ENCODE measurements at regions not wholly inside any gene's neighbourhood (a gene's known extent, or its start where the extent isn't known, plus 50 kb on each side); places are given as distances from the start of the nearest gene placed in this dataset.

GRCh38 chr6:145400508-145400907, 334.8 kb downstream of the EPM2A start:
- H4K20me1 ChIP-seq (ENCODE audit: insufficient read depth, low read depth, low read length): no peaks in the 10 kb centered on the region
- H2AFZ ChIP-seq (ENCODE audit: low read length): no peak overlapping the region
- H3K4me3 ChIP-seq (ENCODE audit: low read length): no peak overlapping the region
- H3K79me2 ChIP-seq (ENCODE audit: low read length): no peaks in the 10 kb centered on the region
- H3K27me3 ChIP-seq (ENCODE audit: low read length): no peaks in the 10 kb centered on the region
- no peaks in the 10 kb centered on the region for H3K4me1 ChIP-seq (ENCODE audit: low read length)
- no peak overlapping the region for H3K27ac ChIP-seq (ENCODE audit: low read length)
- no peak overlapping the region for H3K9ac ChIP-seq (ENCODE audit: low read length)
- no peak overlapping the region for H3K4me2 ChIP-seq (ENCODE audit: low read depth, low read length, poor library complexity, severe bottlenecking)
- no peak for DNase-seq
- H3K36me3 ChIP-seq (ENCODE audit: insufficient read depth, low read length): no peaks in the 10 kb centered on the region
- H3K9me2 ChIP-seq (replicated peaks; ENCODE audit: insufficient read depth, low read length): no peaks in the 10 kb centered on the region
- no peaks in the 10 kb centered on the region for H3K9me3 ChIP-seq (ENCODE audit: low read length)

GRCh38 chr6:145405006-145405551, 330.2 kb downstream of the EPM2A start:
- Histone ChIP-seq H3K4me3 (ENCODE audit: low read length) (no peak overlapping the region), H3K27ac (ENCODE audit: low read length) (no peak overlapping the region), H3K27me3 (ENCODE audit: low read length) (no peaks in the 10 kb centered on the region), H2AFZ (ENCODE audit: low read length) (no peak overlapping the region), H3K36me3 (ENCODE audit: insufficient read depth, low read length) (no peaks in the 10 kb centered on the region), H3K4me1 (ENCODE audit: low read length) (peaks cover 4% of the 10 kb centered on the region; the same call in 1 of the 2 replicates), H3K9ac (ENCODE audit: low read length) (no peak overlapping the region), H3K9me2 (replicated peaks; ENCODE audit: insufficient read depth, low read length) (no peaks in the 10 kb centered on the region), H3K9me3 (ENCODE audit: low read length) (no peaks in the 10 kb centered on the region), H4K20me1 (ENCODE audit: insufficient read depth, low read depth, low read length) (no peaks in the 10 kb centered on the region), H3K4me2 (ENCODE audit: low read depth, low read length, poor library complexity, severe bottlenecking) (no peak overlapping the region), H3K79me2 (ENCODE audit: low read length) (no peaks in the 10 kb centered on the region)
- DNase-seq: no peak

- DNase-seq: no peak
- Histone ChIP-seq H3K9me2 (replicated peaks; ENCODE audit: insufficient read depth, low read length) (no peaks in the 10 kb centered on the region), H3K79me2 (ENCODE audit: low read length) (no peaks in the 10 kb centered on the region), H3K4me3 (ENCODE audit: low read length) (no peak overlapping the region), H3K36me3 (ENCODE audit: insufficient read depth, low read length) (no peaks in the 10 kb centered on the region), H3K9me3 (ENCODE audit: low read length) (no peaks in the 10 kb centered on the region), H3K9ac (ENCODE audit: low read length) (no peak overlapping the region), H4K20me1 (ENCODE audit: insufficient read depth, low read depth, low read length) (no peaks in the 10 kb centered on the region), H2AFZ (ENCODE audit: low read length) (no peak overlapping the region), H3K4me1 (ENCODE audit: low read length) (peaks cover 4% of the 10 kb centered on the region; the same call in 1 of the 2 replicates), H3K27ac (ENCODE audit: low read length) (no peak overlapping the region), H3K27me3 (ENCODE audit: low read length) (no peaks in the 10 kb centered on the region), H3K4me2 (ENCODE audit: low read depth, low read length, poor library complexity, severe bottlenecking) (no peak overlapping the region)
Observed at GRCh38 chr6:145406783-145407182, 328.5 kb downstream of the EPM2A start.

- H3K27me3 ChIP-seq (ENCODE audit: low read length): no peaks in the 10 kb centered on the region
- no peak overlapping the region for H2AFZ ChIP-seq (ENCODE audit: low read length)
- H3K79me2 ChIP-seq (ENCODE audit: low read length): no peaks in the 10 kb centered on the region
- no peaks in the 10 kb centered on the region for H3K9me2 ChIP-seq (replicated peaks; ENCODE audit: insufficient read depth, low read length)
- no peak overlapping the region for H3K4me3 ChIP-seq (ENCODE audit: low read length)
- no peak for DNase-seq
- no peaks in the 10 kb centered on the region for H3K36me3 ChIP-seq (ENCODE audit: insufficient read depth, low read length)
- H4K20me1 ChIP-seq (ENCODE audit: insufficient read depth, low read depth, low read length): no peaks in the 10 kb centered on the region
- H3K9me3 ChIP-seq (ENCODE audit: low read length): no peaks in the 10 kb centered on the region
- no peaks in the 10 kb centered on the region for H3K4me1 ChIP-seq (ENCODE audit: low read length)
- no peak overlapping the region for H3K27ac ChIP-seq (ENCODE audit: low read length)
- H3K4me2 ChIP-seq (ENCODE audit: low read depth, low read length, poor library complexity, severe bottlenecking): no peak overlapping the region
- no peak overlapping the region for H3K9ac ChIP-seq (ENCODE audit: low read length)
Observed at GRCh38 chr6:145415616-145416015, 319.7 kb downstream of the EPM2A start.

GRCh38 chr6:145420599-145420998, 314.7 kb downstream of the EPM2A start:
- no peaks in the 10 kb centered on the region for H4K20me1 ChIP-seq (ENCODE audit: insufficient read depth, low read depth, low read length)

GRCh38 chr6:145423936-145424335, 311.4 kb downstream of the EPM2A start:
- Histone ChIP-seq H3K4me1 (ENCODE audit: low read length) (no peaks in the 10 kb centered on the region), H3K9ac (ENCODE audit: low read length) (no peak overlapping the region), H3K27me3 (ENCODE audit: low read length) (no peaks in the 10 kb centered on the region), H4K20me1 (ENCODE audit: insufficient read depth, low read depth, low read length) (no peaks in the 10 kb centered on the region), H3K9me3 (ENCODE audit: low read length) (no peaks in the 10 kb centered on the region), H3K79me2 (ENCODE audit: low read length) (no peaks in the 10 kb centered on the region), H3K4me2 (ENCODE audit: low read depth, low read length, poor library complexity, severe bottlenecking) (no peak overlapping the region), H3K9me2 (replicated peaks; ENCODE audit: insufficient read depth, low read length) (no peaks in the 10 kb centered on the region), H2AFZ (ENCODE audit: low read length) (no peak overlapping the region), H3K36me3 (ENCODE audit: insufficient read depth, low read length) (no peaks in the 10 kb centered on the region), H3K27ac (ENCODE audit: low read length) (no peak overlapping the region), H3K4me3 (ENCODE audit: low read length) (no peak overlapping the region)
- no peak for DNase-seq

More at GRCh38 chr6:145420599-145420998, 314.7 kb downstream of the EPM2A start:
- H3K4me1 ChIP-seq (ENCODE audit: low read length): no peaks in the 10 kb centered on the region
- no peak overlapping the region for H3K4me3 ChIP-seq (ENCODE audit: low read length)
- H3K4me2 ChIP-seq (ENCODE audit: low read depth, low read length, poor library complexity, severe bottlenecking): no peak overlapping the region
- H3K9ac ChIP-seq (ENCODE audit: low read length): no peak overlapping the region
- H3K27me3 ChIP-seq (ENCODE audit: low read length): no peaks in the 10 kb centered on the region
- no peaks in the 10 kb centered on the region for H3K9me3 ChIP-seq (ENCODE audit: low read length)
- no peaks in the 10 kb centered on the region for H3K79me2 ChIP-seq (ENCODE audit: low read length)
- H3K9me2 ChIP-seq (replicated peaks; ENCODE audit: insufficient read depth, low read length): no peaks in the 10 kb centered on the region
- no peaks in the 10 kb centered on the region for H3K36me3 ChIP-seq (ENCODE audit: insufficient read depth, low read length)
- H2AFZ ChIP-seq (ENCODE audit: low read length): no peak overlapping the region
- H3K27ac ChIP-seq (ENCODE audit: low read length): no peak overlapping the region
- DNase-seq: no peak

GRCh38 chr6:145427232-145427631, 308.1 kb downstream of the EPM2A start:
- no peak for DNase-seq
- Histone ChIP-seq H4K20me1 (ENCODE audit: insufficient read depth, low read depth, low read length) (no peaks in the 10 kb centered on the region), H3K4me1 (ENCODE audit: low read length) (no peaks in the 10 kb centered on the region), H3K4me2 (ENCODE audit: low read depth, low read length, poor library complexity, severe bottlenecking) (no peak overlapping the region), H3K79me2 (ENCODE audit: low read length) (no peaks in the 10 kb centered on the region), H3K9me2 (replicated peaks; ENCODE audit: insufficient read depth, low read length) (no peaks in the 10 kb centered on the region), H3K27ac (ENCODE audit: low read length) (no peak overlapping the region), H2AFZ (ENCODE audit: low read length) (no peak overlapping the region), H3K9me3 (ENCODE audit: low read length) (no peaks in the 10 kb centered on the region), H3K4me3 (ENCODE audit: low read length) (no peak overlapping the region), H3K9ac (ENCODE audit: low read length) (no peak overlapping the region), H3K36me3 (ENCODE audit: insufficient read depth, low read length) (no peaks in the 10 kb centered on the region), H3K27me3 (ENCODE audit: low read length) (no peaks in the 10 kb centered on the region)

GRCh38 chr6:145428706-145429105, 306.6 kb downstream of the EPM2A start:
- H3K4me1 ChIP-seq (ENCODE audit: low read length): no peaks in the 10 kb centered on the region
- no peak overlapping the region for H3K9ac ChIP-seq (ENCODE audit: low read length)
- H3K36me3 ChIP-seq (ENCODE audit: insufficient read depth, low read length): no peaks in the 10 kb centered on the region
- H2AFZ ChIP-seq (ENCODE audit: low read length): no peak overlapping the region
- no peak overlapping the region for H3K27ac ChIP-seq (ENCODE audit: low read length)
- no peaks in the 10 kb centered on the region for H3K79me2 ChIP-seq (ENCODE audit: low read length)
- no peaks in the 10 kb centered on the region for H3K9me3 ChIP-seq (ENCODE audit: low read length)
- H3K4me3 ChIP-seq (ENCODE audit: low read length): no peak overlapping the region
- DNase-seq: no peak
- H3K4me2 ChIP-seq (ENCODE audit: low read depth, low read length, poor library complexity, severe bottlenecking): no peak overlapping the region
- no peaks in the 10 kb centered on the region for H4K20me1 ChIP-seq (ENCODE audit: insufficient read depth, low read depth, low read length)
- H3K9me2 ChIP-seq (replicated peaks; ENCODE audit: insufficient read depth, low read length): no peaks in the 10 kb centered on the region
- H3K27me3 ChIP-seq (ENCODE audit: low read length): no peaks in the 10 kb centered on the region

- DNase-seq: no peak
- Histone ChIP-seq H3K27ac (ENCODE audit: low read length) (no peak overlapping the region), H2AFZ (ENCODE audit: low read length) (no peak overlapping the region), H3K4me1 (ENCODE audit: low read length) (no peaks in the 10 kb centered on the region), H3K9ac (ENCODE audit: low read length) (no peak overlapping the region), H3K27me3 (ENCODE audit: low read length) (peaks cover 8% of the 10 kb centered on the region; the same call in 1 of the 2 replicates), H3K36me3 (ENCODE audit: insufficient read depth, low read length) (no peaks in the 10 kb centered on the region), H4K20me1 (ENCODE audit: insufficient read depth, low read depth, low read length) (no peaks in the 10 kb centered on the region), H3K9me3 (ENCODE audit: low read length) (peaks cover 10% of the 10 kb centered on the region), H3K9me2 (replicated peaks; ENCODE audit: insufficient read depth, low read length) (no peaks in the 10 kb centered on the region), H3K4me3 (ENCODE audit: low read length) (no peak overlapping the region), H3K4me2 (ENCODE audit: low read depth, low read length, poor library complexity, severe bottlenecking) (no peak overlapping the region), H3K79me2 (ENCODE audit: low read length) (no peaks in the 10 kb centered on the region)
Observed at GRCh38 chr6:145442110-145442509, 293.2 kb downstream of the EPM2A start.
